ENCODE measurements at regions not wholly inside any gene's neighbourhood (a gene's known extent, or its start where the extent isn't known, plus 50 kb on each side); places are given as distances from the start of the nearest gene placed in this dataset.

DNA sequence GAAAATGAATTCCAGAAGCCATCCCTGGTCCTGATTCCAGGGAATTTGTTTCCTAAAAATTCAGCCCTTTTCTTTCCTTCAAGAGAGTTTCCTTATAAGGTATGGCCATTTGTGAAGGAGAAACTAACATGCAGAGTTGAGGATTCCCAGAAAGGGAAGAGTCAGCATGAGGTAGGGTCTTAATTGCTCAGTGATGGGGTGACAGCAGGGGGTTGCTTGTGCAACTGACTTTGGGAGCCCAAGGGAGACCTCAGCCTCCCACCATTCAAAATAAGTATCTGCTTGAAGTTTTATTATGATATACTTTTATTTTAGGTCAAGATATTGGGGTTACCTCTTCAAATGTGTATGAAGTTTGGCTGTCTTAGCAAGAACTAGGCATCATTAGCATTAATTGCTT, 74.9 kb upstream of the CELF4 start:
- in situ Hi-C loops (cut with MboI; ENCODE audit: low pct_ligation_motif_present in 1 of 4, low pct_unique_long_range_greater_than_20kb in 1 of 4, low sequenced_read_pairs in 3 of 4), result no loop called here
- H3K27ac ChIP-seq, result no peak overlapping the region

DNA sequence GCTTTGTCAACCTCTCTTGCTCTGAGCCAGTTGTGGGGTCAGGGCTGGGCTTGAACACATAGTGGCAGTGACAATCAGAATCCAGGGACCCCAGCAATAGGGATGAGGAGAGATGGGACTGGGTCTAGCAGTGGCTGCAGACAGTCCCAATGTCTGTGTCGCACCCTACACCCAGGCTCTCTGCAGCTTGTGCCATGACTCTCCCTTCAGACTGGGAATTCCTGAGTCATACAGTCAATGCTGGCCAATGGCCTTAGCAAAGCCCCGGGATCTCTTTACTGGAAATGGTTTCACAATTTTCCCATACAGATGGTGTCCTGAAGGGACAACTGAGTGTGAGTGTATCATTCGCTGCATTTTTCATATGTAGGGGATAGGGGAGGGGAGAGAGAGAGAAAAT, 74.2 kb upstream of the CELF4 start:
- Histone ChIP-seq H3K4me3 (no peak overlapping the region), H3K9me3 (peaks cover 0 to 2% of the 10 kb centered on the region in 2 donors), H3K27me3 (no peaks in the 10 kb centered on the region), H3K36me3 (no peaks in the 10 kb centered on the region), H3K4me1 (no peaks in the 10 kb centered on the region), H3K27ac (no peak overlapping the region)
- WGBS, 2 donors (ENCODE audit: low coverage in 1 of 2), result 78 to 85% methylated on average over 2 to 3 of the region's 3 CpGs
- TF ChIP-seq EP300 (IDR thresholded peaks at IDR 0.05; ENCODE audit: low read depth), result no peak
- no peak for TF ChIP-seq POLR2AphosphoS5 (IDR thresholded peaks at IDR 0.05)
- TF ChIP-seq POLR2A (IDR thresholded peaks at IDR 0.05), result no peak
- TF ChIP-seq, protein P1, sequence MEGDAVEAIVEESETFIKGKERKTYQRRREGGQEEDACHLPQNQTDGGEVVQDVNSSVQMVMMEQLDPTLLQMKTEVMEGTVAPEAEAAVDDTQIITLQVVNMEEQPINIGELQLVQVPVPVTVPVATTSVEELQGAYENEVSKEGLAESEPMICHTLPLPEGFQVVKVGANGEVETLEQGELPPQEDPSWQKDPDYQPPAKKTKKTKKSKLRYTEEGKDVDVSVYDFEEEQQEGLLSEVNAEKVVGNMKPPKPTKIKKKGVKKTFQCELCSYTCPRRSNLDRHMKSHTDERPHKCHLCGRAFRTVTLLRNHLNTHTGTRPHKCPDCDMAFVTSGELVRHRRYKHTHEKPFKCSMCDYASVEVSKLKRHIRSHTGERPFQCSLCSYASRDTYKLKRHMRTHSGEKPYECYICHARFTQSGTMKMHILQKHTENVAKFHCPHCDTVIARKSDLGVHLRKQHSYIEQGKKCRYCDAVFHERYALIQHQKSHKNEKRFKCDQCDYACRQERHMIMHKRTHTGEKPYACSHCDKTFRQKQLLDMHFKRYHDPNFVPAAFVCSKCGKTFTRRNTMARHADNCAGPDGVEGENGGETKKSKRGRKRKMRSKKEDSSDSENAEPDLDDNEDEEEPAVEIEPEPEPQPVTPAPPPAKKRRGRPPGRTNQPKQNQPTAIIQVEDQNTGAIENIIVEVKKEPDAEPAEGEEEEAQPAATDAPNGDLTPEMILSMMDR (IDR thresholded peaks at IDR 0.05), result no peak
- no peak for DNase-seq
- in situ Hi-C loops (cut with MboI; ENCODE audit: low pct_ligation_motif_present in 1 of 4, low pct_unique_long_range_greater_than_20kb in 1 of 4, low sequenced_read_pairs in 3 of 4), result no loop called here
- intact Hi-C loops (cut with DNase I; ENCODE audit: low total_unique reads), result no loop called here

More for the DNA sequence above, 74.9 kb upstream of the CELF4 start:
- no peaks in the 10 kb centered on the region for H3K4me1 ChIP-seq
- no peaks in the 10 kb centered on the region for H3K27me3 ChIP-seq
- H3K36me3 ChIP-seq, result no peaks in the 10 kb centered on the region
- intact Hi-C loops (cut with DNase I; ENCODE audit: low total_unique reads), result no loop called here
- DNase-seq, result no peak
- H3K9me3 ChIP-seq, result peaks cover 0 to 2% of the 10 kb centered on the region in 2 donors
- TF ChIP-seq EP300 (IDR thresholded peaks at IDR 0.05; ENCODE audit: low read depth) (no peak), POLR2AphosphoS5 (IDR thresholded peaks at IDR 0.05) (no peak), POLR2A (IDR thresholded peaks at IDR 0.05) (no peak)
- TF ChIP-seq, protein P1 (IDR thresholded peaks at IDR 0.05), result no peak
- H3K4me3 ChIP-seq, result no peak overlapping the region

GRCh38 chr18:37637478-37637850, 71.9 kb upstream of the CELF4 start:
- WGBS, 2 donors (ENCODE audit: low coverage in 1 of 2), result 77 to 84% methylated on average over 3 to 4 of the region's 4 CpGs
- intact Hi-C loops (cut with DNase I; ENCODE audit: low total_unique reads), result no loop called here
- Histone ChIP-seq H3K9me3 (no peaks in the 10 kb centered on the region), H3K27me3 (no peaks in the 10 kb centered on the region), H3K4me1 (no peaks in the 10 kb centered on the region), H3K27ac (no peak overlapping the region), H3K4me3 (no peak overlapping the region), H3K36me3 (no peaks in the 10 kb centered on the region)
- DNase-seq, result no peak
- in situ Hi-C loops (cut with MboI; ENCODE audit: low pct_ligation_motif_present in 1 of 4, low pct_unique_long_range_greater_than_20kb in 1 of 4, low sequenced_read_pairs in 3 of 4), result no loop called here
- TF ChIP-seq POLR2AphosphoS5 (IDR thresholded peaks at IDR 0.05) (no peak), EP300 (IDR thresholded peaks at IDR 0.05; ENCODE audit: low read depth) (no peak), POLR2A (IDR thresholded peaks at IDR 0.05) (no peak)
- TF ChIP-seq, protein P1 (IDR thresholded peaks at IDR 0.05), result no peak

DNA sequence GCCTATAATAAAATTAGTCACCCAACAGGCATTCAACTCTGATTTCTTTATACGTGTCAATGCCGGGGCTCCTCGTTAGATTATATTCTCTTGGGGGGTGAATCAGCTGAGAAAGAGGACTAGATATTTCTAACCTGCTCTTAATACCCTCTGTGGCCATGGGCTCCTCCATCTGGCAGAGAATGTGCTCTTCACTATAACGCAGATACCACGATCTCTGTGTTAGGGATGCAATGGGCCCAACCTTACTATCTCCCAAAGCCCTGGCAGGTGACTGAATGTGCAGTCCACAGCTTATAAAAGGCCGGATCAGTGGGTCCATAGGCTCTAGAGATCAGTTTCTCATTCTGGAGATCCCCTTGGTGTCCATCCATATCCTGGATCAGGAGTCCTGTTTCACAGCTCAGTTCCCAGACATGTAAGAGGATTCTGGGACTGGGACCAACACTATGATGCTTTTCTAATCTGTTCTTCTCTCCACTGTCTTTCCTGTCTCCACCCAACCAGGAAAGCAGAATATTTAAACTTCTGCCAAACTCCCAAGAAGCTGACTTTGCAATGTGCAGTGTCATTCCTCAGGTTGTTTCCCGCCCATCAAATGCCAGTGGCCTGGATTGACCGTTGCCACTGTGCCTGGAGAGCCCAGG, 71.4 kb upstream of the CELF4 start:
- intact Hi-C loops (cut with DNase I; ENCODE audit: low total_unique reads), result no loop called here
- no peaks in the 10 kb centered on the region for H3K4me1 ChIP-seq
- H3K27me3 ChIP-seq, result no peaks in the 10 kb centered on the region
- DNase-seq, result no peak
- TF ChIP-seq POLR2AphosphoS5 (IDR thresholded peaks at IDR 0.05), result no peak
- H3K4me3 ChIP-seq, result no peak overlapping the region
- no peak overlapping the region for H3K27ac ChIP-seq
- WGBS, 2 donors (ENCODE audit: low coverage in 1 of 2), result 86 to 87% methylated on average over 6 to 8 of the region's 8 CpGs
- no peaks in the 10 kb centered on the region for H3K36me3 ChIP-seq
- H3K9me3 ChIP-seq, result no peaks in the 10 kb centered on the region
- in situ Hi-C loops (cut with MboI; ENCODE audit: low pct_ligation_motif_present in 1 of 4, low pct_unique_long_range_greater_than_20kb in 1 of 4, low sequenced_read_pairs in 3 of 4), result no loop called here

DNA sequence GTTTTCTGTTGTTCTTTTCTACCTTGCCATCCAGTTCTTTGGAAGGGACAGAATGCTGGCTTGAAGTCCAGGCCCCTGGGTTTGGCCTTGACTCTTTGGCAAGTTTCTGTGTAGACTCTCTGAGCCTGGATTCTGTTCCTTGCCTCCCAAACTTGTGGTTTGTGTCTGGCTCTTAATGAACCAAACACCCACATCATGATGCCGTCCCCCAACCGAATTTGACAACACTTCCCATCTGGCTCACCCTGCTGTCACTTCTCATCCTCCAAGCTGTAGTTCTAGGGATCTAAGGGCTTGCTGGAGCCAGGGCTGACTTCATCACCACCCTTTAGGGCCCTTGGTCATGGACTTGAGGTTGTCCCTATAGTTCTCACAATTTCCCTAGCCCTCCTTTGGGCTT, 68.9 kb upstream of the CELF4 start:
- no peaks in the 10 kb centered on the region for H3K9me3 ChIP-seq
- 95% methylated on average over 2 of the region's 2 CpGs; no CpG with 5 or more reads in 1 of the 2 donors for WGBS, 2 donors (ENCODE audit: low coverage in 1 of 2)
- intact Hi-C loops (cut with DNase I; ENCODE audit: low total_unique reads), result no loop called here
- in situ Hi-C loops (cut with MboI; ENCODE audit: low pct_ligation_motif_present in 1 of 4, low pct_unique_long_range_greater_than_20kb in 1 of 4, low sequenced_read_pairs in 3 of 4), result no loop called here
- H3K4me1 ChIP-seq, result no peaks in the 10 kb centered on the region
- no peak overlapping the region for H3K4me3 ChIP-seq
- H3K27me3 ChIP-seq, result no peaks in the 10 kb centered on the region
- no peak for TF ChIP-seq POLR2A (IDR thresholded peaks at IDR 0.05)
- TF ChIP-seq EP300 (IDR thresholded peaks at IDR 0.05; ENCODE audit: low read depth), result no peak
- TF ChIP-seq, protein P1 (IDR thresholded peaks at IDR 0.05), result no peak
- TF ChIP-seq POLR2AphosphoS5 (IDR thresholded peaks at IDR 0.05), result no peak
- H3K36me3 ChIP-seq, result no peaks in the 10 kb centered on the region
- no peak overlapping the region for H3K27ac ChIP-seq
- DNase-seq, result no peak
